Right atrium auricular region (tissue), 2 donors: ENCODE measurements at regions not wholly inside any gene's neighbourhood (a gene's known extent, or its start where the extent isn't known, plus 50 kb on each side); places are given as distances from the start of the nearest gene placed in this dataset.

ENCODE experiments used
- DNase-seq: peaks from one replicate; pipeline ENCODE4 v3.0.0-alpha.2; 2019; ENCODE audit warnings: low spot score
- H3K27ac ChIP-seq, 2 donors: fragments of 200-600 bp; sonication (generic); 1 replicate in 1 of 2; 2 replicates in 1 of 2; pipeline ENCODE4 v1.5.1; 2016 to 2019
- H3K27me3 ChIP-seq, 2 donors: fragments of 200-600 bp; sonication (generic); one replicate each; pipeline versions ENCODE4 v1.5.1 to v1.6.0; 2017 to 2019
- H3K36me3 ChIP-seq: fragments of 200-600 bp; sonication (generic); one replicate; pipeline ENCODE4 v1.5.1; 2016
- H3K4me1 ChIP-seq, 2 donors: fragments of 200-600 bp; sonication (generic); one replicate each; pipeline versions ENCODE4 v1.5.1 to v1.6.0; 2017 to 2019
- H3K4me3 ChIP-seq, 2 donors: fragments of 200-600 bp; sonication (generic); 1 replicate in 1 of 2; 2 replicates in 1 of 2; pipeline ENCODE4 v1.5.1; 2017 to 2019; ENCODE audit warnings: mild to moderate bottlenecking in 1 of 2, moderate library complexity in 1 of 2
- H3K9me3 ChIP-seq, 2 donors: fragments of 200-600 bp; sonication (generic); one replicate each; pipeline ENCODE4 v1.5.1; 2019
- CTCF ChIP-seq, 2 donors: fragments of 200-600 bp; sonication (generic); IDR thresholded peaks; one replicate each; pipeline ENCODE4 v1.5.1; 2019; ENCODE audit warnings: antibody characterized with exemption in 2 of 2

GRCh38 chr14:78088916-78089315 lies 81.3 kb upstream of the NRXN3 start:
- no peaks in the 10 kb centered on the region for H3K4me1 ChIP-seq
- TF ChIP-seq CTCF (IDR thresholded peaks at IDR 0.05): no peak

GRCh38 chr14:78090864-78091263 lies 79.3 kb upstream of the NRXN3 start:
- Histone ChIP-seq H3K9me3 (no peaks in the 10 kb centered on the region), H3K4me3 (no peak overlapping the region), H3K4me1 (no peaks in the 10 kb centered on the region), H3K27ac (no peak overlapping the region), H3K27me3 (no peaks in the 10 kb centered on the region), H3K36me3 (no peaks in the 10 kb centered on the region)
- no peak for TF ChIP-seq CTCF (IDR thresholded peaks at IDR 0.05)
- DNase-seq: peak; percentile 13

More at GRCh38 chr14:78088916-78089315, 81.3 kb upstream of the NRXN3 start:
- H3K9me3 ChIP-seq: no peaks in the 10 kb centered on the region
- H3K27ac ChIP-seq: no peak overlapping the region
- H3K36me3 ChIP-seq: no peaks in the 10 kb centered on the region
- no peak overlapping the region for H3K4me3 ChIP-seq
- H3K27me3 ChIP-seq: no peaks in the 10 kb centered on the region
- peak; percentile 11 for DNase-seq

- no peaks in the 10 kb centered on the region for H3K36me3 ChIP-seq
- no peak overlapping the region for H3K27ac ChIP-seq
- H3K4me1 ChIP-seq: no peaks in the 10 kb centered on the region
- H3K27me3 ChIP-seq: no peaks in the 10 kb centered on the region
- peak; percentile 34 for DNase-seq
- no peak for TF ChIP-seq CTCF (IDR thresholded peaks at IDR 0.05)
- H3K9me3 ChIP-seq: no peaks in the 10 kb centered on the region
- H3K4me3 ChIP-seq: no peak overlapping the region
Observed at GRCh38 chr14:78091361-78091760, 78.8 kb upstream of the NRXN3 start.

- H3K36me3 ChIP-seq: no peaks in the 10 kb centered on the region
- H3K27me3 ChIP-seq: no peaks in the 10 kb centered on the region
- no peak overlapping the region for H3K27ac ChIP-seq
- no peaks in the 10 kb centered on the region for H3K9me3 ChIP-seq
- H3K4me1 ChIP-seq: no peaks in the 10 kb centered on the region
- TF ChIP-seq CTCF (IDR thresholded peaks at IDR 0.05): no peak
- peak; percentile 34 for DNase-seq
- no peak overlapping the region for H3K4me3 ChIP-seq
Observed at GRCh38 chr14:78092040-78092439, 78.1 kb upstream of the NRXN3 start.

GRCh38 chr14:78103271-78103670 lies 66.9 kb upstream of the NRXN3 start:
- no peak overlapping the region for H3K27ac ChIP-seq
- TF ChIP-seq CTCF (IDR thresholded peaks at IDR 0.05): no peak
- no peaks in the 10 kb centered on the region for H3K4me1 ChIP-seq
- H3K36me3 ChIP-seq: no peaks in the 10 kb centered on the region
- no peak overlapping the region for H3K4me3 ChIP-seq
- no peaks in the 10 kb centered on the region for H3K9me3 ChIP-seq
- DNase-seq: no peak
- no peaks in the 10 kb centered on the region for H3K27me3 ChIP-seq

GRCh38 chr14:78104160-78104559 lies 66.0 kb upstream of the NRXN3 start:
- Histone ChIP-seq H3K27ac (no peak overlapping the region), H3K9me3 (no peaks in the 10 kb centered on the region), H3K4me1 (no peaks in the 10 kb centered on the region), H3K27me3 (no peaks in the 10 kb centered on the region), H3K36me3 (no peaks in the 10 kb centered on the region), H3K4me3 (no peak overlapping the region)
- no peak for TF ChIP-seq CTCF (IDR thresholded peaks at IDR 0.05)
- DNase-seq: no peak
